ENCODE measurements at regions not wholly inside any gene's neighbourhood (a gene's known extent, or its start where the extent isn't known, plus 50 kb on each side); places are given as distances from the start of the nearest gene placed in this dataset.

DNA sequence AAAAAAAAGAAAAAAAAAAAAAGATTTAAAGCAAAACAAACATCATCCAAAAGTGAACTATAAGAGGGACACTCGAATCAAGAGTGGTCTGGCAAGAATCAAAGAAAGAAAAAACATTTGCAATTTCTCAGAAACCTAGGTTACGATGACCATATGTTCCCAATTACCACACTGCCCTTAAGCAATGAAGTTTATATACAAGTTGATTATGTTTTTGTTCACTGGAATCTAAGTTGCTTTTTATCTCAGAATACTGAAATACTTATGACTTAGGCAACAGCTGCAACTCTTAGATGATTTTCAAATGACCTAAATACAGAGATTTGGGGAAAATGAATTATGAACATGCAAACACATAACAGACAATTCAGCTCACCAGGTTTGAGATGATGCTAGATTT lies 597.1 kb upstream of the CHAC2 start:
- TF ChIP-seq, protein P1, sequence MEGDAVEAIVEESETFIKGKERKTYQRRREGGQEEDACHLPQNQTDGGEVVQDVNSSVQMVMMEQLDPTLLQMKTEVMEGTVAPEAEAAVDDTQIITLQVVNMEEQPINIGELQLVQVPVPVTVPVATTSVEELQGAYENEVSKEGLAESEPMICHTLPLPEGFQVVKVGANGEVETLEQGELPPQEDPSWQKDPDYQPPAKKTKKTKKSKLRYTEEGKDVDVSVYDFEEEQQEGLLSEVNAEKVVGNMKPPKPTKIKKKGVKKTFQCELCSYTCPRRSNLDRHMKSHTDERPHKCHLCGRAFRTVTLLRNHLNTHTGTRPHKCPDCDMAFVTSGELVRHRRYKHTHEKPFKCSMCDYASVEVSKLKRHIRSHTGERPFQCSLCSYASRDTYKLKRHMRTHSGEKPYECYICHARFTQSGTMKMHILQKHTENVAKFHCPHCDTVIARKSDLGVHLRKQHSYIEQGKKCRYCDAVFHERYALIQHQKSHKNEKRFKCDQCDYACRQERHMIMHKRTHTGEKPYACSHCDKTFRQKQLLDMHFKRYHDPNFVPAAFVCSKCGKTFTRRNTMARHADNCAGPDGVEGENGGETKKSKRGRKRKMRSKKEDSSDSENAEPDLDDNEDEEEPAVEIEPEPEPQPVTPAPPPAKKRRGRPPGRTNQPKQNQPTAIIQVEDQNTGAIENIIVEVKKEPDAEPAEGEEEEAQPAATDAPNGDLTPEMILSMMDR (conservative IDR thresholded peaks at IDR 0.05), result no peak
- no peak for TF ChIP-seq EZH2 (IDR thresholded peaks at IDR 0.05; ENCODE audit: low read depth)

Measured in PC-9 (cell line).